GM10266 (cell line): ENCODE measurements at regions not wholly inside any gene's neighbourhood (a gene's known extent, or its start where the extent isn't known, plus 50 kb on each side); places are given as distances from the start of the nearest gene placed in this dataset.

Source experiments
- DNase-seq: peaks from one replicate; pipeline ENCODE4 v3.0.0; 2012; ENCODE audit errors: extremely low spot score
- CTCF ChIP-seq: IDR thresholded peaks from 2 replicates; pipeline ENCODE4 v1.5.1; 2012; ENCODE audit warnings: mild to moderate bottlenecking, low read depth; ENCODE audit not compliant: control insufficient read depth, insufficient read depth; ENCODE audit errors: missing control alignments

DNA sequence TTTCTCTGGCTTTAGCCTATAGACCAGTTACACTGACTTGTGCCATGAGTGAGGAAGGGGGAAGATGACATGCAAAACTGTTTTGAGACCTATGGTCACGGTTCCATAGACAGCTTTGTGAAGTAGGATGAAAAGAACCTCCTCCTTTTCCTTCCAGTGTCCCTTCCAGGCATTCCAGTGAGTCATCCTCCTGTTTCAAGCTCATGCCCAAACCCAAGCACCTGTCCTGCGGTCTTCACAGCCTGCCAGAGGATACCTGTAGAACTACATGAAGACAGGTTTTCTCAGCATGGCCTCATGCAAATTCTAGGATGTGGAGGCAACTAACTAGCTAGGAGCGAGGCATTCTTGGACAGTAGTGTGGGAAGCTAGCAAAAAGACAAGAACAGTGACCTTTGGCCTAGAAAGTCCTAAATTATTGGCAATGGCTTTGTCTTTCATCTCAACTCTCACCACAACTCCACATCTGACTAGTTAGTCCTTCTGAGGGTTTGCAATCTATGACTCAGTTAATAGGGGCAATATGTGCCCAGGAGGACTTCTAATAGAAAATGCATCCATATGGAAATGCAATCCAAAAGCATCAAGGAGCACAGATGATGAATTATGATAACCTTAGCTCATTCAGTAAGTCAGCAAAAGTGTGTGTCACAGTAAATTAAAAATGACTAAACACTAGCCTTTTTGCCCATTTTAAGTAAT, 154.7 kb downstream of the RBM43 start:
- no peak for TF ChIP-seq CTCF
- no peak for DNase-seq

GRCh38 chr2:151103551-151103950, 158.1 kb downstream of the RBM43 start:
- TF ChIP-seq CTCF, result no peak
- DNase-seq, result no peak

- no peak for DNase-seq
- no peak for TF ChIP-seq CTCF
Observed at GRCh38 chr2:151102226-151102625, 159.4 kb downstream of the RBM43 start.

GRCh38 chr2:151098841-151099240, 162.8 kb downstream of the RBM43 start:
- TF ChIP-seq CTCF, result no peak
- DNase-seq, result no peak

DNA sequence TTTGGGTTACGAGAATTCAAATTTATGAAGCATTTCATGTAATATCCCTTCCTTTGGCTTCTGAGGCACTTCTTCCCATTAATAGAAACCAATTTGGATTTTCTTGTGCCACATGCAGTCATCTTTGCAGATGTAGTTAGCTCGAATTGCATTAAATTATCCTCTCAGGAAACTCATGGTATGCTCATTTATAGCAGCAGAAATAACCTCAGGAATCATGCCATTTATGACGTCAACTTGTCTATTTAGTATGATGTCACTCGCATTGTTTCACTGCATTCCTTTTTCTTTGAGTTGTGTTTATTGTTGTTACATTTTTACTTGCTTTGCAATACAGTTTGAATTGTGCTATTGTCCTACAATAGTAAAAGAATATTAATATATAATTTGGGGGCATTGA, 163.8 kb downstream of the RBM43 start:
- DNase-seq, result no peak
- no peak for TF ChIP-seq CTCF

DNA sequence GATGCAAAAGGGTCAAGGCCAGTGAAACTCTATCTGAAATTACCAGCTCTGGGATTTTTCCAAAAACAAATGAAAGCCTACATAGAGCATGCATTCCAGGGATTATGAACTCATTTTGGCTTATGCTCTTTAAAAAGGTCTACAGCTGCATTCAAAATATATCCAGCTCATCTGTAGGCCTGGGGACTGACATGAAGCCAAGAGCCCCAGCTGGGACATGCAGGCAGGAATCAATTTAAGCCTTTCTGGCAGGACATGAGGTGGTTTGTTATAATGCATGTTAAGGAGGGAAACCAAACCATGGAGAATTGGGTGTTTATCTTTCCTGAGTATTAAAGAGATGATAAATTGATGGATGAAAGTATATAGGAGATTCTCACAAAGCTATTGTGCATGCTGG, 164.5 kb downstream of the RBM43 start:
- no peak for TF ChIP-seq CTCF
- DNase-seq, result no peak

DNA sequence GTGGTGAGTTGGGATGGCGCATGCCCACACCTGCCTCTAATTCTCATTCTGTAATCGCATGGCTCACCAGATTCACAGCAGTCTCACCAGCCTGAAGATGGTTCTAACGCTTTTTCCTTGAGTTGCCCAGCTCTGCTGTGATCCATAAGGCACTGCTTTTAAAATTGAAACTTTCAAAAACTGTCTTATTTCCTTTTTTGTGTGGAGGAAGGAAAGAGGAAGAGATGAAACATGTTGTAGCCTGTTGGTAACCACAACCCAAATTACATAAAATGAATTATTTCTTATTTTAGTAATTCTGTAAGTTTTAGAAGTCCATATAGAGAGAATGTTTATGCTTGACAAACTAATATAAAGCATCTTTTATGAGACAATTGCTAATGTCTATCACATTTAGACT, 165.4 kb downstream of the RBM43 start:
- no peak for DNase-seq
- no peak for TF ChIP-seq CTCF
